Ectodermal cell (in vitro differentiated cells): ENCODE measurements at regions not wholly inside any gene's neighbourhood (a gene's known extent, or its start where the extent isn't known, plus 50 kb on each side); places are given as distances from the start of the nearest gene placed in this dataset.
A peak's percentile ranks its signal among the peaks of the same experiment; 100 is the strongest.

Experiments used
- H3K27ac ChIP-seq: 2 replicates; pipeline ENCODE4 v1.7.0; 2013; ENCODE audit warnings: mild to moderate bottlenecking, low read depth, low read length; ENCODE audit not compliant: insufficient read depth, poor library complexity, severe bottlenecking
- H3K27me3 ChIP-seq: 2 replicates; pipeline ENCODE4 v1.7.0; 2013; ENCODE audit warnings: mild to moderate bottlenecking, low read length; ENCODE audit not compliant: insufficient read depth, control insufficient read depth, poor library complexity, severe bottlenecking
- H3K36me3 ChIP-seq: one replicate; pipeline ENCODE4 v1.7.0; 2013; ENCODE audit warnings: low read length; ENCODE audit not compliant: control insufficient read depth, insufficient read depth
- H3K4me1 ChIP-seq: one replicate; pipeline ENCODE4 v1.7.0; 2013; ENCODE audit warnings: low read length; ENCODE audit not compliant: control insufficient read depth, insufficient read depth
- H3K4me3 ChIP-seq: 2 replicates; pipeline ENCODE4 v1.7.0; 2013; ENCODE audit warnings: low read depth, low read length, control low read depth; ENCODE audit not compliant: insufficient read depth
- H3K9me3 ChIP-seq: 2 replicates; pipeline ENCODE4 v1.7.0; 2013; ENCODE audit warnings: mild to moderate bottlenecking, low read length, moderate library complexity; ENCODE audit not compliant: control insufficient read depth
- WGBS, 2 experiments: methylation state at CpG; one replicate each; pipeline ENCODE4 v1.1.7; 2013; ENCODE audit warnings: missing lambda C conversion rate in 2 of 2; 5-methylcytosine and 5-hydroxymethylcytosine counted together

DNA sequence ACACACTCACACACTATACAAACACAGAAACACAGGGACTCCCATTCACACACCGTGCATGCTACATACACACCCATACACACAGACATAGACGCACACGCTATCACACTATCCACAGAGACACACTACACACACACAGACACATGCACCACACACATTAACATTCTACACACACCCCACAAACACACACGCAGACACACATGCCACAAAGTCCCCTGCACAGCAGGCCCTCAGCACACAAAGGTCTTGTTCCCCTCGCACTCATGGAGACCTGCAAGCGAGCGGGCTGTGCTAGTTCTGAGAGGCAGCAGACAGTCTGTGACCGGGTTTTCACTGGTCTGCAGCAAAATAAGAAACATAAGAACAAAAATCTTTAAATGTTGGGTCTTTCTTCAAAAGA is 429.6 kb upstream of the SALL3 start:
- Histone ChIP-seq H3K27me3 (no peaks in the 10 kb centered on the region), H3K4me1 (no peaks in the 10 kb centered on the region), H3K27ac (no peak overlapping the region), H3K36me3 (no peaks in the 10 kb centered on the region), H3K4me3 (no peak overlapping the region), H3K9me3 (no peaks in the 10 kb centered on the region)
- WGBS, 2 experiments, result 88 to 89% methylated on average over 8 of the region's 8 CpGs

DNA sequence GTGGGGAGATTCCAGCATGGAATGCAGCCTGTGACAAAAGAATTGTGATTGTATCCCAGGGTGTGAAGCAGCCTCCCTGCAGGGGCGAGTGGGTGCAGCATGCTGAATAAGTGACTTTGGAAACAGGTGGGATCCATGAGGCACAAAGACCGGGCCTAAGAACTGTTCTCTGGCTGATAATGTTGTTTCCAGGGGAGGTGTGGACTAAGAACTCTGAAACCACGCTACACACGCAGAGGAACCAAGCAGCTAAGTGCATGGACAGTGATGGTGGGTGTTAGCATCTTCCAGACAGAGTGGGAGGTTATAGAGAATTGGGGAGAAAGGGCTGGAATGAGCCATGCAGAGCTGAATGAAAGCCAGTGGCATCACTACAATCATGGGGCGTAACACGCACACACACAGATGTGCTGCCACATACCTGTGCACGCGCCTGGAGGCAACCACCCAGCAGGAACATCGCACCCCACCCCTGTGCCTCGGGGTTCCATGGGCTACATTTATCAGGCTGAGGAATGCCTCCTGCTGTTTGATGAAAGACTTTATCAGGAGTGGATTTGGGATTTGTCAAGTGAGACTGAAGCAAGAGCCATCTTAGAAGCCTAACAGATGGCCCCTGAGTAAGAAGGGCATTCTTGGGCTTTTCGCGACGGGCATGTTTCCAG is 424.5 kb upstream of the SALL3 start:
- H3K4me3 ChIP-seq, result no peak overlapping the region
- no peak overlapping the region for H3K27ac ChIP-seq
- H3K27me3 ChIP-seq, result no peaks in the 10 kb centered on the region
- H3K4me1 ChIP-seq, result no peaks in the 10 kb centered on the region
- H3K9me3 ChIP-seq, result no peaks in the 10 kb centered on the region
- no peaks in the 10 kb centered on the region for H3K36me3 ChIP-seq
- 96% methylated on average over 13 of the region's 13 CpGs for WGBS, 2 experiments

- Histone ChIP-seq H3K4me1 (no peaks in the 10 kb centered on the region), H3K36me3 (no peaks in the 10 kb centered on the region), H3K27me3 (no peaks in the 10 kb centered on the region), H3K4me3 (no peak overlapping the region), H3K9me3 (no peaks in the 10 kb centered on the region), H3K27ac (no peak overlapping the region)
- 95 to 97% methylated on average over 8 of the region's 8 CpGs for WGBS, 2 experiments
These were observed 422.2 kb upstream of the SALL3 start for GRCh38 chr18:78557371-78557770.

DNA sequence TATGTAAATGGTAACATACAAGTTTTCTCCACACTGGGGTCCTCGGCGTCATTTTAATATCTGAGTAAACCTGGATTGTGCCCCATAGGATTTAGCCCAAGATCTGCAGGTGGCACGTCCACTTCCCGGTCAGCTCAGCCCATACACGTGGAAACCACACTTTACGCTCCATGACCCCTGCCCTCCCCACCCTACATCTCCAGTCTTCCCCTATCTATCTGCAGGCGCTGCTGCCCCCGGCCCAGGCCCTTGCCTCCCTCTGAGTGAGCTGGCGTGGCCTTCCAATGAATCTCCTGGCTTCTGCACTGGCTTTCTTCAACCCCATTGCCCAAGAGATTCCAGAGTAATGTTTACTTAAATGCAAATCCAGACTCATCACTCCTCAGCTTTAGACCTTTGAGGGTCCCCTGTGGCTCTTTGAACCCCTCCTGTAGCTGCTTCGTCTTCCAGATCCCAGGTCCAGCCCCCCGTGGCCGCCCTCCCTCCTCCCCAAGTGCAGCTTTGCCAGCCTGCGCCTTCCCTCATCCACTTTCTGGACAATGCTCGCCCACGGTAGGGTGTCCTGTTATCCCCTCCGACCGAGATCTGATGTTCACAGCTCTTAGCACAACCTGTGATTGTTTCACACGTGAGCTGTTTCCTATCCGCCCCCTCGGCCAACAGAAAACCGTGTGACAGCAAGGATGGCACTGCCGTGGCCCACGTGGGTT is 421.4 kb upstream of the SALL3 start:
- Histone ChIP-seq H3K9me3 (no peaks in the 10 kb centered on the region), H3K36me3 (no peaks in the 10 kb centered on the region)

DNA sequence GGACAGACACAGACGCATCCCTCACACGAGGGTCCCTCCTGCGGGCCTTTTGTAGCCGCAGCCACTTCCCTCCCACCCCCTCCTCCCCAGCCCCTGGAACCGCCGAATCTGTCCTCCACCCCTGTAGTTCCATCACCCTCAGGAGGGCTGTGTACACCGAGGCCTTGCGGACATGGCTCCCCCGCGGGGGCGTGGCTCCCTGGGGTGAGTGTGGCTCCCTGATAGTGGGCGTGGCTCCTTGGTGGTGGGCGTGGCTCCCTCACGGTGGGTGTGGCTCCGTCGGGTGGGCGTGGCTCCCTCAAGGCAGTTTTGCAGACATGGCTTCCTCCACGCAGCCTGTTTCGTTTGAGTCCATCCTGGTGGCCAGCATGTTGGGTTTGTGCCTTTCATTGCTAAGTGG is 420.7 kb upstream of the SALL3 start:
- no peak overlapping the region for H3K4me3 ChIP-seq
- H3K9me3 ChIP-seq, result no peaks in the 10 kb centered on the region
- H3K27ac ChIP-seq, result no peak overlapping the region
- H3K36me3 ChIP-seq, result no peaks in the 10 kb centered on the region
- no peaks in the 10 kb centered on the region for H3K4me1 ChIP-seq
- 79 to 80% methylated on average over 19 of the region's 19 CpGs for WGBS, 2 experiments
- H3K27me3 ChIP-seq, result no peaks in the 10 kb centered on the region

More for the DNA sequence above, 421.4 kb upstream of the SALL3 start:
- Histone ChIP-seq H3K4me1 (no peaks in the 10 kb centered on the region), H3K27me3 (no peaks in the 10 kb centered on the region), H3K4me3 (no peak overlapping the region), H3K27ac (no peak overlapping the region)
- 93% methylated on average over 23 of the region's 23 CpGs for WGBS, 2 experiments

DNA sequence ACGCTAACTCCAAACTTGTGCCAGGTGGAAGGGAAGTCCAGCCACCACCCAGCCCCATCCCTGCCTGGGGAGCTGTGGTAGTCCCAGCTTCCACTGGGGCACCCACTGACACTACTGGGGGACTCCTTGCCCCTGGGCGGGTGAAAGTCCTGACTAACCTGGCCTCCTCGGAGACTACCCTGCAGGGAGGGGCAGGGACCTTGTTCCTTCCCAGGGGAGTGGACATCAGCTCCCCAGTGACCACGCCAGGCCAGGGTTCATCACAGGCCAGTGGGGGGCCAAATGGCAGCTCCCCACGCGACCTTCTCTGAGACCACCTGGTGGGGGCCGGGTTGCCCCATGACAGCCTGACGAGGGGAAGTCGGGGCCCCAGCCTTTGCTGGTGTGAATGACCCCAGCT is 420.0 kb upstream of the SALL3 start:
- H3K27me3 ChIP-seq, result no peaks in the 10 kb centered on the region
- no peaks in the 10 kb centered on the region for H3K9me3 ChIP-seq
- WGBS, 2 experiments, result 95 to 96% methylated on average over 9 of the region's 9 CpGs
- H3K4me3 ChIP-seq, result no peak overlapping the region
- no peaks in the 10 kb centered on the region for H3K36me3 ChIP-seq
- no peak overlapping the region for H3K27ac ChIP-seq
- H3K4me1 ChIP-seq, result peaks cover 6% of the 10 kb centered on the region

GRCh38 chr18:78561757-78562510 is 417.7 kb upstream of the SALL3 start:
- Histone ChIP-seq H3K4me3 (no peak overlapping the region), H3K36me3 (no peaks in the 10 kb centered on the region), H3K9me3 (no peaks in the 10 kb centered on the region), H3K4me1 (peaks cover 9% of the 10 kb centered on the region), H3K27me3 (no peaks in the 10 kb centered on the region), H3K27ac (peak overlapping the region; percentile 26)
- 85 to 91% methylated on average over 22 of the region's 22 CpGs for WGBS, 2 experiments

- Histone ChIP-seq H3K4me1 (peaks cover 9% of the 10 kb centered on the region), H3K27me3 (no peaks in the 10 kb centered on the region), H3K9me3 (no peaks in the 10 kb centered on the region), H3K27ac (peak overlapping the region; percentile 26), H3K4me3 (no peak overlapping the region), H3K36me3 (no peaks in the 10 kb centered on the region)
- 87 to 88% methylated on average over 35 of the region's 35 CpGs for WGBS, 2 experiments
These were observed 417.1 kb upstream of the SALL3 start for GRCh38 chr18:78562531-78562961.

DNA sequence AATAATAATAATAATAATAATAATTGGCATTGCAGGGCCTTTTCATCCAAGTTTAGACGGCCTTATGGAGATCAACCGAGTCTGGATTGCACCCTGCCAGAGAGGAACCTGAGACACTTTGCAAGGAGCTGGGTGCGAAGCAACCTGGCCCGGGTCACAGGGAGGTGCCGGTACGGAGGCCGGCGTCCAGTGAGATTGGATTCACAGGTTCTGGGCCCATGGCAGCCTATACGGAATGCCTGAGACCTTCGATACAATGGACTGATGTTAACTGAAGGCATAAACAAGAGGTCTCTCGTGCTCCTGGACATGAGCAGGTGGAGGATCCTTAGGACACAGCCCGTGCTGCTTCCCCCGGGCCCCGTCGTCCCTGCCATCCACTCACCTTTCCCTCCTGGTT is 416.5 kb upstream of the SALL3 start:
- no peaks in the 10 kb centered on the region for H3K27me3 ChIP-seq
- no peak overlapping the region for H3K27ac ChIP-seq
- H3K4me3 ChIP-seq, result no peak overlapping the region
- no peaks in the 10 kb centered on the region for H3K9me3 ChIP-seq
- H3K36me3 ChIP-seq, result no peaks in the 10 kb centered on the region
- WGBS, 2 experiments, result 93 to 94% methylated on average over 15 of the region's 15 CpGs
- H3K4me1 ChIP-seq, result peaks cover 9% of the 10 kb centered on the region

DNA sequence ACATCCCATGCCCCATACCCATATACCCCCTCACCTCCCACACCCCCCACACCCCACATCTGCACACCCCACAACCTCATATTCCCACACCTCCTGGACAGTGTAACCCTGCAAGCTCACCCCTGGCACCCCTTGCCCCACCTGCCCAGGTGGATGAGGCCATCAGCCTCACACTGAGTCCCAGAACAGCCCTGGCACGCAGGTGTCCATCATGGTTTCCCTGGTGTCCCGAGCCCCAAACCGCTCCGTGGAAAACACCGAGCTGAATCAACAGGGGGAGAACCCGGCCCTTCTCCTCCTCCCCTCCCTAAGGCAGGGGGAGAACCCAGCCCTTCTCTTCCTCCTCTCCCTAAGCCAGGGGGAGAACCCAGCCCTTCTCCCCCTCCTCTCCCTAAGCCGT is 415.6 kb upstream of the SALL3 start:
- Histone ChIP-seq H3K9me3 (no peaks in the 10 kb centered on the region), H3K27me3 (no peaks in the 10 kb centered on the region), H3K4me3 (no peak overlapping the region), H3K27ac (no peak overlapping the region), H3K36me3 (no peaks in the 10 kb centered on the region), H3K4me1 (peaks cover 9% of the 10 kb centered on the region)
- 76 to 92% methylated on average over 6 to 7 of the region's 7 CpGs for WGBS, 2 experiments
